ENCODE measurements at regions not wholly inside any gene's neighbourhood (a gene's known extent, or its start where the extent isn't known, plus 50 kb on each side); places are given as distances from the start of the nearest gene placed in this dataset.
A peak's percentile ranks its signal among the peaks of the same experiment; 100 is the strongest.

GRCh38 chr2:9770308-9771100, 72.8 kb upstream of the TAF1B start:
- H3K9me3 ChIP-seq (ENCODE audit: low read depth, low read length, poor library complexity, severe bottlenecking): no peaks in the 10 kb centered on the region
- TF ChIP-seq CTCF (conservative IDR thresholded peaks at IDR 0.05; ENCODE audit: low read depth, low read length) (peak; percentile 89), EZH2 (IDR thresholded peaks at IDR 0.05; ENCODE audit: borderline replicate concordance, low read depth, low read length, poor library complexity, severe bottlenecking) (no peak)
- ChIA-PET CTCF (interaction anchor here (0.5 to 2.2 kb wide), 11 partner anchors 13 to 665 kb away, joined by 3 to 19 read pairs (median 4); no protein-coding TSS in a partner anchor), POLR2A (ENCODE audit: low non-redundant PET) (interaction anchor here (0.5 kb wide), 1 partner anchor 287 kb away, joined by 3 read pairs; no protein-coding TSS in a partner anchor)
- peaks cover 3% of the 10 kb centered on the region for H3K4me1 ChIP-seq (ENCODE audit: insufficient read depth, low read length, poor library complexity, severe bottlenecking)
- H3K4me3 ChIP-seq (ENCODE audit: low read depth, low read length, poor library complexity, severe bottlenecking): peak overlapping the region; percentile 31
- DNase-seq (ENCODE audit: low spot score): peak; percentile 87
- BruUV-seq (replicated peaks): no TSS peak
- H3K27ac ChIP-seq (ENCODE audit: low read depth, low read length, poor library complexity, severe bottlenecking): no peak overlapping the region
- no peaks in the 10 kb centered on the region for H3K36me3 ChIP-seq (ENCODE audit: insufficient read depth, low read length, poor library complexity, severe bottlenecking)
- intact Hi-C loops (cut with micrococcal nuclease; ENCODE audit: unreplicated experiment): no loop called here
- no peaks in the 10 kb centered on the region for H3K27me3 ChIP-seq (replicated peaks; ENCODE audit: insufficient read depth, low read depth, low read length, poor library complexity)

- DNase-seq (ENCODE audit: low spot score): no peak
- no peak for TF ChIP-seq EZH2 (IDR thresholded peaks at IDR 0.05; ENCODE audit: borderline replicate concordance, low read depth, low read length, poor library complexity, severe bottlenecking)
- TF ChIP-seq CTCF (conservative IDR thresholded peaks at IDR 0.05; ENCODE audit: low read depth, low read length): no peak
- Histone ChIP-seq H3K4me3 (ENCODE audit: low read depth, low read length, poor library complexity, severe bottlenecking) (no peak overlapping the region), H3K27me3 (replicated peaks; ENCODE audit: insufficient read depth, low read depth, low read length, poor library complexity) (no peaks in the 10 kb centered on the region), H3K4me1 (ENCODE audit: insufficient read depth, low read length, poor library complexity, severe bottlenecking) (peaks cover 3% of the 10 kb centered on the region), H3K9me3 (ENCODE audit: low read depth, low read length, poor library complexity, severe bottlenecking) (no peaks in the 10 kb centered on the region), H3K27ac (ENCODE audit: low read depth, low read length, poor library complexity, severe bottlenecking) (no peak overlapping the region), H3K36me3 (ENCODE audit: insufficient read depth, low read length, poor library complexity, severe bottlenecking) (no peaks in the 10 kb centered on the region)
- intact Hi-C loops (cut with micrococcal nuclease; ENCODE audit: unreplicated experiment): no loop called here
- POLR2A ChIA-PET (ENCODE audit: low non-redundant PET): no interaction called here
- BruUV-seq (replicated peaks): no TSS peak
- CTCF ChIA-PET: interaction anchor here (0.6 to 2.2 kb wide), 7 partner anchors 13 to 664 kb away, joined by 3 to 19 read pairs (median 5); no protein-coding TSS in a partner anchor
Measured at GRCh38 chr2:9771101-9771449, 72.2 kb upstream of the TAF1B start.

GRCh38 chr2:9771481-9772017, 71.7 kb upstream of the TAF1B start:
- peaks cover 3% of the 10 kb centered on the region for H3K4me1 ChIP-seq (ENCODE audit: insufficient read depth, low read length, poor library complexity, severe bottlenecking)
- H3K27ac ChIP-seq (ENCODE audit: low read depth, low read length, poor library complexity, severe bottlenecking): no peak overlapping the region
- CTCF ChIA-PET: interaction anchor here (0.7 kb wide), 1 partner anchor 537 kb away, joined by 3 read pairs; no protein-coding TSS in a partner anchor
- H3K36me3 ChIP-seq (ENCODE audit: insufficient read depth, low read length, poor library complexity, severe bottlenecking): no peaks in the 10 kb centered on the region
- BruUV-seq (replicated peaks): no TSS peak
- intact Hi-C loops (cut with micrococcal nuclease; ENCODE audit: unreplicated experiment): no loop called here
- no peaks in the 10 kb centered on the region for H3K27me3 ChIP-seq (replicated peaks; ENCODE audit: insufficient read depth, low read depth, low read length, poor library complexity)
- H3K4me3 ChIP-seq (ENCODE audit: low read depth, low read length, poor library complexity, severe bottlenecking): no peak overlapping the region
- POLR2A ChIA-PET (ENCODE audit: low non-redundant PET): no interaction called here
- no peak for TF ChIP-seq EZH2 (IDR thresholded peaks at IDR 0.05; ENCODE audit: borderline replicate concordance, low read depth, low read length, poor library complexity, severe bottlenecking)
- TF ChIP-seq CTCF (conservative IDR thresholded peaks at IDR 0.05; ENCODE audit: low read depth, low read length): no peak
- H3K9me3 ChIP-seq (ENCODE audit: low read depth, low read length, poor library complexity, severe bottlenecking): no peaks in the 10 kb centered on the region
- DNase-seq (ENCODE audit: low spot score): no peak

Measured in A673 (cell line).